Ureter (tissue), 1 donor: ENCODE measurements at regions not wholly inside any gene's neighbourhood (a gene's known extent, or its start where the extent isn't known, plus 50 kb on each side); places are given as distances from the start of the nearest gene placed in this dataset.
A peak's percentile ranks its signal among the peaks of the same experiment; 100 is the strongest.

Experiments
- DNase-seq: peaks from one replicate; pipeline ENCODE4 v3.0.0-alpha.2; 2020; ENCODE audit warnings: low spot score
- donor health status: DM: yes; HTN: yes; CAD: no.

DNA sequence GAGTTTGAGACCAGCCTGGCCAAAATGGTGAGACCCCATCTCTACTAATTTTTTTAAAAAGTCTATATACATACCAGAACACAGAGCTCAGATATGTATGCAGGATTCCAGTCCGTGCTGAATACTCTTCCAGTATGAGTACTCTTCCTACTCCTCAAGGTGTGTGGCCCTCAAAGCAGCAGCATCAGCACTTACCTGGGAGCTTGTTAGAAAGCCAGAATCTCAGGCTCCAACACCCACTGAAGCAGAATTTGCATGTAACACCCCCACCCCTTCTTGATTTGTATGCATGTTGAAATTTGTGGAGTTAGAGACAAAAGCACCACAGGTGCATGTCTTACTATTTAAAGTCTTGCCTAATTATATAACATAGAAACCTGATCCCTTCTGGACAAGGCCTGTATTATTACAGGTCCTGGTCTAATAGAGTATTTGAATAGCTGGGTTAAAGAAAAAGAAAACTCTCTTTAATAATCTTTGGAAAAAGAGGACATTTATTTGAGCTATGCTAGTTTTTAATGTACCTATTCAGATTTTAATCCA lies 50.3 kb upstream of the NFE2L2 start:
- no peak for DNase-seq

- no peak for DNase-seq
Measured at GRCh38 chr2:177315364-177315763, 50.8 kb upstream of the NFE2L2 start.

DNA sequence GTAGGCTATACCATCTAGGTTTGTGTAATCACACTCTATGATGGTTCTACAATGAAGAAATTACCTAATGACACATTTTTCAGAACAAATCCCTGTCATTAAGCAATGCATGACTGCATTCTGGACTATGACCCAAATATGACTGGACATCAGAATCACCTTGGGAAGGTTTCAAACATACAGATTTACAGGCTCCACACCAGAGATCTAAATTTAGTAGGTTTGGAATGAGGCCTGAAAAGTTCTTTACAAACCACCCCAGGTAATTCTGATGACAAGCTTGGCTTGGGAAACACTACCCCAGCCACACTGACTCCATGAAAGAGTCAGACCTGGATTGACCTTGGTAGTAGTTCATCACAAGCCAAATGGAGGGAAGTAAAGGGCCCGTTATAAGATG lies 52.2 kb upstream of the NFE2L2 start:
- DNase-seq, result no peak

DNA sequence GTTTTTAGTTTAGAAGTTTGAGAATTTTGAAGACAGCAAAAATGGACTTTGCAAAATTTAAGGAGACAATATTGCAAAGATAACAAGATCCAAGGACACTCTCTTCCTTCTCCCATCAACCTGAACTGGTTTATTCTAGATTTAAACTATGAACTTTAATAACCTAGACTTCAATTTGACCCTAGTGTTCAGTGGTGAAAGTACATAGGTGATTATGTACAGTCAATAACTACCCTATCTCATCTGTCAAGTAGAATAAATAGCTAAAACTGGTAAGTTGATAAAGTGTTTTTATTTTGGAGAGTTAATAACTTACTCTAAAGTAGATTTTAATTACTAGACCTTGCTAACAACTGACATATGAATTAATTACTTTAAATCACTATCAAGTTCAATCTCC lies 52.9 kb upstream of the NFE2L2 start:
- DNase-seq, result no peak

DNA sequence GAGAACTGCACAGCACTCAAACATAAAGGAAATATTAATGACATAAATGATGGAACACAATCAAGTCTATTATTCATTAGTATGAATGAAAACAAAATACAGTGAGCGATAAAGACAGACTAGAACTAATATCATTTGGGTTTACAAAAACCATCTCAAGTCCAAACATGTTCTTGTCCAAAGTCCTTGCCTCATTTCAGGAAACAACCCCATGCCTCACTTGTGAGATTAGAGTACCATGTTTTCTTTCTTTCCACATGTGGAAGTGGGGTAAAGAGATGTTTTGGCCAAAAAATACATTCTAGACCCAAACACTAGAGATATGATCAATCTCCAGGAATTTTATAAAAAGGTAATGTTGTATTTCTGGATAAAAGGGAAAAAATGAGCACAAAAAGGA lies 53.3 kb upstream of the NFE2L2 start:
- no peak for DNase-seq

- no peak for DNase-seq
Measured at GRCh38 chr2:177318613-177319012, 54.1 kb upstream of the NFE2L2 start.

- DNase-seq, result no peak
Measured at GRCh38 chr2:177320596-177320995, 56.1 kb upstream of the NFE2L2 start.

GRCh38 chr2:177322801-177323261 lies 58.3 kb upstream of the NFE2L2 start:
- DNase-seq, result peak; percentile 73

GRCh38 chr2:177324797-177325196 lies 60.3 kb upstream of the NFE2L2 start:
- DNase-seq, result no peak

DNA sequence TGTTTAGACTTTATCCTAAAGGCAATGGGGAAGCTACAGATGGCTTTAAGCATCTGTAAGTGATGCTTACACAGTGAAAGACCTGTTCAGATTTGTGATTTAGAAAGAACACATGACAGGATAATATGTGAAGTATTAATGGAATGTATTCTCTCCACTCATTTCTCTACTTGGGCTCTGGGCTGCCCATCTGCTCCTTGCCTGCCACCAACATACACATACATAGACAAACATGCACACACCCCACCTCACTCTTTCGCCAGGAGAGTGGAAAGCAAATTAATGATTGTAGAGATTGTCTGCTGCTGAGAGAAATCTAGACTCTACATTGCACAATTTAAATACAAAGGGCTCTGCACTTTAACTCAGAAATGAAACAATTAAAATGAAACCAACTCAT lies 61.0 kb upstream of the NFE2L2 start:
- no peak for DNase-seq

- DNase-seq, result no peak
Measured at GRCh38 chr2:177326005-177326404, 61.5 kb upstream of the NFE2L2 start.

GRCh38 chr2:177326591-177326990 lies 62.1 kb upstream of the NFE2L2 start:
- DNase-seq, result no peak

GRCh38 chr2:177327009-177327408 lies 62.5 kb upstream of the NFE2L2 start:
- no peak for DNase-seq

DNA sequence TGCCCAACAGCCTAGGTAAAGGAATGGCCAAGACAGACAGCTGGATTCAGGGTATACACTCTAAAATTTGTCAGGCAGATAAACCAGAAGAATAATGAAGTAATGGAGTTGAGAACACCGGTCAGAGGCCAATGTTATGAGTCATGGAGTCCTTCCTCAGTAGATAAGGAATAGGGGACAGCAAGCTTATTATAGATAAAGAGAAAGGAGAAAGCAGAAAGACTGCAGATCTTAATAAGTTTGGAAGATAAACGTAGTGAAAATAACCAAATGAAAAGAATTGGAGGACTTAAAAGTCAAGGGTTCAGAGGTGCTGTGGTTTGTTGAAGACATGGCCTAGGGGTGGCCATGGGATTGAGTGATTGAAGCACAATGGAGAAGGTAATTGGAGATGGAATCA lies 63.5 kb upstream of the NFE2L2 start:
- no peak for DNase-seq

DNA sequence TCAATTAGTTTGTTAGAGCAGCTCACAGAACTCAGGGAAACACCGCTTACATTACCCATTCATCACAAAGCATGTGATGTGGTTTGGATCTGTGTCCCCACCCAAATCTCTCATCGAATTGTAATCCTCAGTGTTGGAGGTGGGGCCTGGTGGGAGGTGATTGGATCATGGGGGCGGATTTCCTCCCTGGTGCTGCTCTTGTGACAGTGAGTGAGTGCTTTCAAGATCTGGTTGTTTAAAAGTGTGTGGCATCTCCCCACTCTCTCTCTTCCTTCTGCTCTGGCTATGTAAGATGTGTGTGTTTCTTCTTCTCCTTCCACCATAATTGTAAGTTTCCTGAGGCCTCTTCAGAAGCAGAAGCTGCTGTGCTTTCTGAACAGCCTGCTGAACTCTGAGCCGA lies 63.5 kb upstream of the AGPS start:
- no peak for DNase-seq

DNA sequence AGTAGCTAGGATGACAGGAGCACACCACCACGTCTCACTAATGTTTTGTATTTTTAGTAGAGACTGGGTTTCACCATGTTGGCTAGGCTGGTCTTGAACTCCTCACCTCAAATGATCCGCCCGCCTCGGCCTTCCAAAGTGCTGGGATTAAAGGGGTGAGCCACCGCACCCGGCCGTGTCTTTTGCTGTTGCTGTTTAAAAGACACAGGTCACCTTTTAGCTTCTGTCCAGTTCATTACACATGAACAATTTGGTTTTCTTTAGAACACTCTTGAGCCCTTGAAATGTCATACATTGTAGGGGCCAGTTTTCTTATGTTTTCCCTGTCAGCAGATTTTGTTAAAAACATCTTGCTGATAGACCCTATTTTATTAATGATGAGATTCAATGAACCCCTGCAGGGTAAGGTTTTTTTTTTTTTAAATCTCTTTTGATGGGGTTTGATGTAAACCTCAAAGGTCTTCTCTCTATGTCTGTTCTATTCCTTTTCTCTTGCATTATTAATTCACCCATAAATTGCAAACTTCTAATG lies 61.0 kb upstream of the AGPS start:
- no peak for DNase-seq

DNA sequence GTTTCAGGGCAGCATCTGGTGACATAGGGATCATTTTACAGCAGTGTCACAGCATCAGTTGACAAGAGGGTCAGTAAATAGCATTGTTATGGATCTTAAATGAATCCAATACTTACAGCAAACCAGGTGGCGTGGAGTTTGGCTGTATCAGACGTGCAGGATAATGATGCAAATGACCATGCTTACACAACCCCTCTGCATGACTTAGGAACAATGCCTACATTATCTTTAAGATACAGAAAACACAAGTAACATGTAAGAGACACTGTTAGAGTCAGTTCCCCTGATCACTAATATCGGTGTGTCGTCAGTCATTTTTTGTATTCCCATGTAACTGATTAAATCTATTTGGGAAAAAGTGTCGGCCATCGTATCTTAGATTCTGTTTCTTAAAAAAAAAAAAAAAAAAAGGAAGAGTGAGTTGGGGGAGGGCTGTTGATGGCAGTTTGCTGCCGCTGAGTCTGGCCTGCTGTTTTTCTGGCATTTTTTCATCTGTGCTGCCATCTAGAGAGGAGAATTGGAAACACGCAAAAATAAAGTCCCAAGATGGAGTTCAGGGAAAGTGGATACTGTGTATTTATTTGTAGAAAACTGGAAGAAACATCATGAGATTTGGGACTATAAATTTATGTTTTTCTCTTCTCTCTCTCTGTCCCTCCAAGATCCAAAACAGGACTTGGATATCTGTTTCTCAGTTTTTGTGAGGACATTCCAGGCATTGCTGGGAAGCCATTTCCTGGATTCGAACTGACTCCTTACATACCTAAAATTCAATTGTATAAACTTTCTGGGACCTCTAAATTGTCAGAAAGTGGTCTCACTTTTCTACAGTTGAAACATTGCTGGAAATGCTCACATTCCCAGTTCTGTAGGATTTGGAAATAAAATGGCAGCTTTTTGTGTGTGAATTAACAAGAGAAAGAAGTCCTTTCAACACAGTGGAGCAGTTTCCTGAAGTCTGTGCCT lies 60.3 kb upstream of the AGPS start:
- peak; percentile 68 for DNase-seq

DNA sequence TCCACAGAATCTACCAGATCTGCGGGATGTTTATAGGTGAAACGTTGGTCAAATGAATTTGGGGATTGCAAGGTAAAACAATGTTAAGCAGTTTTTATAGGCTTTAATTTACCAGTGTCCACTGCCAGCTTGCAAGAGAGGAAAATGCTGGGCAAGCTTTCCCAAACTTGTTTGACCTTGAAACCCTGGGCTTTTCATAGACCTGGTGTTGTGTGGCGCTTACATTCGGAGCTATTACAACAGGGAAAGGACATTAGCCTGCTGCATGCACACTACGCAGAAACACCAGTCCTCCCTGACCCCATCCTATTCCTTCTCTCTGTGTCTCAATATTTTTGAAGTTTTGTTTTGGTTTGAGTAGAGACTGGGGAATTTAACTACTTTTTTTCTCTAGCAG lies 59.6 kb upstream of the AGPS start:
- no peak for DNase-seq

DNA sequence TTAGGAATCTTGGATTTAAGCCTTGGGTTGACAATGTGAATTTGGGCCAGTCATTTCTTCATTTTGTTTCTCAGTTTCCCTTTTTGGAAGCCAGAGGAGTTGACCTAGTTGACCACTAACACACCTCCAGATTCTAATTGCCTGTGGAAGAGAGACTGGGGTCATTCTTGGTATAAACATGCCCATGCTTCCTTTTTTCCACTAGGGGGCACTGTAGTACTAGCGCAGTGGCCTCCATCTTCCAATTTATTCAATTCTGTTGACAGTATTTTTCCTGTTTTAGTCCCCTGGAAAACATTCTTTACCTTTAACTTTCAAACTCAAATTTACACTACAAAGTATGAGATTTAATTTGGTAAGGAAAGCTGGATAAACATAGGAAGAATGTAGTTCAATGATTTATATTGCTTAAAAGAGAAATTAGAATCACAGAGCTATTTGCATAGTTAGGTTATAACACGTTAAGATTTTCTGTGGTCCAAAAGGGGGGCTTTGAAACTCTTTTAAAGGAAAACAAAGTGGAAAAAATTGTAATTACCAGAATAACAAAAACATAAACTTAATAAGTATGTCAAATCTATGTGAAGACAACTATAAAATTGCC lies 57.5 kb upstream of the AGPS start:
- DNase-seq, result no peak

DNA sequence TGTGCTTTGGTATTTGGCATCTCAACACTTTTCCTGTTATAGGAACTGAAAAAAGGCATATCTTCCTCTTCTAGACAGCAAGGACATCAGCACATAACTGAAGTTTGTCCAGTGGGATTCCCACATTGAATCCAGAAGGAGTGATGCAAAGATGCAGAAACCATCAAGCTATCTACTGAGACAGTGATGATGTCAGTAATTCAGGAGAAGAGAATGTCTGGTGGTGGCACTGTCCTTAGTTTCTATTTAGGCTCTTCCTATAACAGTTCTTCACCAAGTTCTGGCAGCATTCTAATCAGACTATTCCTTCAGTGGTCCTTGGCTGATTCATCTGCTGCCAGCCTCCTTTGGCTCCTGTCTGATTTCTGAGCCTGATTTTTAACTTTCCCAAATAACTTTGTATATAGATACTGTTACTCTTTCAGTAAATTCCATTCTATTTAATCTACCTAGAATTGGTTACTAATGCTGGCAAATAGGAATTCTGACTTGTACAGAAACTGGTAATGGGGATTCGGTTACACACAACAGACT lies 56.6 kb upstream of the AGPS start:
- no peak for DNase-seq

GRCh38 chr2:177338177-177338721 lies 54.3 kb upstream of the AGPS start:
- no peak for DNase-seq

- no peak for DNase-seq
Measured at GRCh38 chr2:177340158-177340557, 52.4 kb upstream of the AGPS start.
